Liver (tissue), 2 donors: ENCODE measurements at regions not wholly inside any gene's neighbourhood (a gene's known extent, or its start where the extent isn't known, plus 50 kb on each side); places are given as distances from the start of the nearest gene placed in this dataset.
"Not testable (repeated sequence)": the region's sequence is repeated elsewhere in the genome, so short reads cannot be mapped to it uniquely, and the experiment has no call there.

Source experiments
- TF ChIP-seq, protein P1 (sequence below): fragments of 150-350 bp; IDR thresholded peaks from 2 replicates; pipeline ENCODE4 v1.5.1; 2017; ENCODE audit warnings: improper control_type of control experiment, low read depth, low read length; ENCODE audit not compliant: missing input control
- TF ChIP-seq, protein P2 (sequence below): IDR thresholded peaks from 2 replicates; pipeline ENCODE4 v1.6.1; 2016; ENCODE audit warnings: antibody characterized with exemption, mild to moderate bottlenecking
- donor health status: healthy.

DNA sequence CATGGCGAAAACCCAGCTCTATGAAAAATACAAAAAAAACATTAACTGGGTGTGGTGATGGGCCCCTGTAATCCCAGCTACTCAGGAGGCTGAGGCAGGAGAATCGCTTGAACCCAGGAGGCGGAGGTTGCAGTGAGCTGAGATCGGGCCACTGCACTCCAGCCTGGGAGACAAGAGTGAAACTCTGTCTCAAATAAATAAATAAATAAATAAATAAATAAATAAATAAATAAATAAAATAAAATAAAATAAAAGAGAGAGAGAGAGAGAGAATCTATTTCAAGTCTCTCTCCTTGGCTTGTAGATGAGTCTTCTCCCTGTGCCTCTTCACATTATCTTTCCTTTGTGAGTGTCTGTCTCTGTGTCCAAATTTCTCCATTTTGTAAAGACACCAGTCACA, 442.6 kb upstream of the PROX1 start:
- TF ChIP-seq, protein P1, sequence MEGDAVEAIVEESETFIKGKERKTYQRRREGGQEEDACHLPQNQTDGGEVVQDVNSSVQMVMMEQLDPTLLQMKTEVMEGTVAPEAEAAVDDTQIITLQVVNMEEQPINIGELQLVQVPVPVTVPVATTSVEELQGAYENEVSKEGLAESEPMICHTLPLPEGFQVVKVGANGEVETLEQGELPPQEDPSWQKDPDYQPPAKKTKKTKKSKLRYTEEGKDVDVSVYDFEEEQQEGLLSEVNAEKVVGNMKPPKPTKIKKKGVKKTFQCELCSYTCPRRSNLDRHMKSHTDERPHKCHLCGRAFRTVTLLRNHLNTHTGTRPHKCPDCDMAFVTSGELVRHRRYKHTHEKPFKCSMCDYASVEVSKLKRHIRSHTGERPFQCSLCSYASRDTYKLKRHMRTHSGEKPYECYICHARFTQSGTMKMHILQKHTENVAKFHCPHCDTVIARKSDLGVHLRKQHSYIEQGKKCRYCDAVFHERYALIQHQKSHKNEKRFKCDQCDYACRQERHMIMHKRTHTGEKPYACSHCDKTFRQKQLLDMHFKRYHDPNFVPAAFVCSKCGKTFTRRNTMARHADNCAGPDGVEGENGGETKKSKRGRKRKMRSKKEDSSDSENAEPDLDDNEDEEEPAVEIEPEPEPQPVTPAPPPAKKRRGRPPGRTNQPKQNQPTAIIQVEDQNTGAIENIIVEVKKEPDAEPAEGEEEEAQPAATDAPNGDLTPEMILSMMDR = not testable (repeated sequence)
- TF ChIP-seq, protein P2, sequence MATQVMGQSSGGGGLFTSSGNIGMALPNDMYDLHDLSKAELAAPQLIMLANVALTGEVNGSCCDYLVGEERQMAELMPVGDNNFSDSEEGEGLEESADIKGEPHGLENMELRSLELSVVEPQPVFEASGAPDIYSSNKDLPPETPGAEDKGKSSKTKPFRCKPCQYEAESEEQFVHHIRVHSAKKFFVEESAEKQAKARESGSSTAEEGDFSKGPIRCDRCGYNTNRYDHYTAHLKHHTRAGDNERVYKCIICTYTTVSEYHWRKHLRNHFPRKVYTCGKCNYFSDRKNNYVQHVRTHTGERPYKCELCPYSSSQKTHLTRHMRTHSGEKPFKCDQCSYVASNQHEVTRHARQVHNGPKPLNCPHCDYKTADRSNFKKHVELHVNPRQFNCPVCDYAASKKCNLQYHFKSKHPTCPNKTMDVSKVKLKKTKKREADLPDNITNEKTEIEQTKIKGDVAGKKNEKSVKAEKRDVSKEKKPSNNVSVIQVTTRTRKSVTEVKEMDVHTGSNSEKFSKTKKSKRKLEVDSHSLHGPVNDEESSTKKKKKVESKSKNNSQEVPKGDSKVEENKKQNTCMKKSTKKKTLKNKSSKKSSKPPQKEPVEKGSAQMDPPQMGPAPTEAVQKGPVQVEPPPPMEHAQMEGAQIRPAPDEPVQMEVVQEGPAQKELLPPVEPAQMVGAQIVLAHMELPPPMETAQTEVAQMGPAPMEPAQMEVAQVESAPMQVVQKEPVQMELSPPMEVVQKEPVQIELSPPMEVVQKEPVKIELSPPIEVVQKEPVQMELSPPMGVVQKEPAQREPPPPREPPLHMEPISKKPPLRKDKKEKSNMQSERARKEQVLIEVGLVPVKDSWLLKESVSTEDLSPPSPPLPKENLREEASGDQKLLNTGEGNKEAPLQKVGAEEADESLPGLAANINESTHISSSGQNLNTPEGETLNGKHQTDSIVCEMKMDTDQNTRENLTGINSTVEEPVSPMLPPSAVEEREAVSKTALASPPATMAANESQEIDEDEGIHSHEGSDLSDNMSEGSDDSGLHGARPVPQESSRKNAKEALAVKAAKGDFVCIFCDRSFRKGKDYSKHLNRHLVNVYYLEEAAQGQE = not testable (repeated sequence)
